Omental fat pad (tissue), 3 donors: ENCODE measurements at regions not wholly inside any gene's neighbourhood (a gene's known extent, or its start where the extent isn't known, plus 50 kb on each side); places are given as distances from the start of the nearest gene placed in this dataset.

ENCODE experiments used
- ATAC-seq: fragments of 150-250 bp; one replicate; pipeline ENCODE4 v1.9.1; 2016; ENCODE audit warnings: mild to moderate bottlenecking, moderate library complexity; ENCODE audit not compliant: low FRiP score
- DNase-seq: peaks from one replicate; pipeline ENCODE4 v3.0.0-alpha.2; 2019; ENCODE audit warnings: low spot score
- TF ChIP-seq, protein P1 (sequence below), 3 donors: fragments of 450-650 bp; IDR thresholded peaks; one replicate each; pipeline ENCODE4 v1.5.1; 2016 to 2017; ENCODE audit warnings: antibody characterized with exemption in 3 of 3, mild to moderate bottlenecking in 3 of 3, moderate library complexity in 2 of 3

GRCh38 chr18:22663378-22663777, 245.7 kb upstream of the CTAGE1 start:
- DNase-seq (no peak), ATAC-seq (no peak)
- TF ChIP-seq, protein P1, sequence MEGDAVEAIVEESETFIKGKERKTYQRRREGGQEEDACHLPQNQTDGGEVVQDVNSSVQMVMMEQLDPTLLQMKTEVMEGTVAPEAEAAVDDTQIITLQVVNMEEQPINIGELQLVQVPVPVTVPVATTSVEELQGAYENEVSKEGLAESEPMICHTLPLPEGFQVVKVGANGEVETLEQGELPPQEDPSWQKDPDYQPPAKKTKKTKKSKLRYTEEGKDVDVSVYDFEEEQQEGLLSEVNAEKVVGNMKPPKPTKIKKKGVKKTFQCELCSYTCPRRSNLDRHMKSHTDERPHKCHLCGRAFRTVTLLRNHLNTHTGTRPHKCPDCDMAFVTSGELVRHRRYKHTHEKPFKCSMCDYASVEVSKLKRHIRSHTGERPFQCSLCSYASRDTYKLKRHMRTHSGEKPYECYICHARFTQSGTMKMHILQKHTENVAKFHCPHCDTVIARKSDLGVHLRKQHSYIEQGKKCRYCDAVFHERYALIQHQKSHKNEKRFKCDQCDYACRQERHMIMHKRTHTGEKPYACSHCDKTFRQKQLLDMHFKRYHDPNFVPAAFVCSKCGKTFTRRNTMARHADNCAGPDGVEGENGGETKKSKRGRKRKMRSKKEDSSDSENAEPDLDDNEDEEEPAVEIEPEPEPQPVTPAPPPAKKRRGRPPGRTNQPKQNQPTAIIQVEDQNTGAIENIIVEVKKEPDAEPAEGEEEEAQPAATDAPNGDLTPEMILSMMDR (IDR thresholded peaks at IDR 0.05): no peak

- TF ChIP-seq, protein P1 (IDR thresholded peaks at IDR 0.05): no peak
- ATAC-seq (no peak), DNase-seq (no peak)
These were observed 248.8 kb upstream of the CTAGE1 start for GRCh38 chr18:22666411-22666940.

DNA sequence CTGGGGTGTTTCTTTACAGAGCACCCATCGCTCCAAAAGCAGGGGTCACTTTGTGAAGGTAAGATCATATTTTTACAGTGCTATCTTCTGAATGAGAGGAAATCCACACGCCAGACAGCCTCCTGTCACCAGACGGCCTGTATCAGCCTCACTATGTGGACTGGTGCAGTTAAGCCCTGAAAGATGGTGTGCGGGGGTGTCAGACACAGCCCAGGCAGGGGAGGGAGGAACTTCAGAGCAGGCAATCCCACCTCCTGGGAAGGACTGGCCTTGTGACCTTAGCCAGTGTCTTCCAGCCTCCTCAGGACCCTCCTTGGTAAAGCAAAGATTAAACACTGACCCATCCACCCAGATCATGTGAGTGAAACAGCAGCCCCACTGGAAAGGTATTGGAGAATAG, 249.4 kb upstream of the CTAGE1 start:
- ATAC-seq: no peak
- TF ChIP-seq, protein P1 (IDR thresholded peaks at IDR 0.05): no peak

GRCh38 chr18:22667616-22668422, 250.1 kb upstream of the CTAGE1 start:
- ATAC-seq: peak; percentile 46
- TF ChIP-seq, protein P1 (IDR thresholded peaks at IDR 0.05): no peak
- no peak for DNase-seq

More for the DNA sequence above, 249.4 kb upstream of the CTAGE1 start:
- no peak for DNase-seq

DNA sequence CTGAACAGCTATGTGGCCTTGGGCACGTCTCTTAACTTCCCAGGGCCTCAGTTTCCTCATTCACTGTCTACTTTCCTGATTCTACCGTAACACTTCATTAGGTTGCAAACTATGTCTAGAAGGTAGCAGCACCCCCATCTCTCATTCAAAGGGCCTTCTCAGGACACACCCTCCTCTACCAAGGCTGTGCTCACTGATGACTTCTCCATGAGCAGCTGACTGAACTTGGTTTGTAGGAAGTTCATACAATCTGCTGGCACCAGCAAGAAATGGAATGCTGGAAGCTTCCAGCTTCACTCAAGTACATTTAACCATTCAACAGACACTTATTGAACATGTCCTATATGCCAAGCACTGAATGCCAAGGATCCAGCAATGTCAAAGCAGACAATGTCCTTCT, 250.8 kb upstream of the CTAGE1 start:
- ATAC-seq (no peak), DNase-seq (no peak)
- TF ChIP-seq, protein P1 (IDR thresholded peaks at IDR 0.05): no peak

- TF ChIP-seq, protein P1 (IDR thresholded peaks at IDR 0.05): no peak
- DNase-seq (no peak), ATAC-seq (peak; percentile 50)
These were observed 253.2 kb upstream of the CTAGE1 start for GRCh38 chr18:22670914-22671313.
